ENCODE measurements at regions not wholly inside any gene's neighbourhood (a gene's known extent, or its start where the extent isn't known, plus 50 kb on each side); places are given as distances from the start of the nearest gene placed in this dataset.
A peak's percentile ranks its signal among the peaks of the same experiment; 100 is the strongest.

DNA sequence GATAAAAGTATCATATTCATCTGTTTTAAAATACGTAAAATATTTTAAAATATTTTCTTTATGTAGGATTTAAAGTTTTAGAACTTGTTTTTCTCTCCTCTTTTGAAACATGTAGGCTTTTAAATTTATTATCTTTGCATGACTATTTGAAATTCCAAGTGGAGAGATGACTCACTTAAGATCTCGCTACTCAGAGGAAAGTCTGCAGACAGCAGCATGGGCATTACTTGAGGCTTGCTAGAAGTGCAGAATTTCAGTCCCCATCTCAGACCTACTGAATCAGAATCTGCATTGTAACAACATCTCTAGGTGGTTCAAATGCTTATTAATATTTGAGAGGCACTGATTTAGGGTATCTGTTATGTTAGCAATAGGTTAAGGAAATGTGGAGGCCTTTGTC is 225.7 kb upstream of the ARX start:
- DNase-seq (ENCODE audit: low read depth, low spot score), result no peak
- no peak overlapping the region for H3K27ac ChIP-seq

DNA sequence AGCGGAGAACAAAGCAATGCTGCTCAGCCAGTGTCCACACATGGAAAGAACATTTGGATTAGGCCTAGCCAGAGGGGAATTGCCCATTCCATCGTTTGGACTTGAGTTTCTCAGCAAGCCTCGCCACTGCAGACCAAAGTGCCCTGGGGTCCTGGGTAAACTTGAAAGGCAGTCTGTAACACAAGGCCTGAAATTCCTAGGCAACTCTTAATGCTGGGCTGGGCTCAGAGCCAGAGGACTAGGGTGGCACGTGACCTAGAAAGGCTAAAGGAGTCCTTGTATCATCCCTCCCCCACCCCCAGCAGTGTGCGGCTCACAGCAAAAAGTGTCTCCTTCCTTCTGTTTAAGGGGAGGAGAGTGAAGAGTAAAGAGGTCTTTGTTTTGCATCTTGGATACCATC is 210.4 kb upstream of the ARX start:
- DNase-seq (ENCODE audit: low read depth, low spot score), result no peak
- H3K27ac ChIP-seq, result no peak overlapping the region

DNA sequence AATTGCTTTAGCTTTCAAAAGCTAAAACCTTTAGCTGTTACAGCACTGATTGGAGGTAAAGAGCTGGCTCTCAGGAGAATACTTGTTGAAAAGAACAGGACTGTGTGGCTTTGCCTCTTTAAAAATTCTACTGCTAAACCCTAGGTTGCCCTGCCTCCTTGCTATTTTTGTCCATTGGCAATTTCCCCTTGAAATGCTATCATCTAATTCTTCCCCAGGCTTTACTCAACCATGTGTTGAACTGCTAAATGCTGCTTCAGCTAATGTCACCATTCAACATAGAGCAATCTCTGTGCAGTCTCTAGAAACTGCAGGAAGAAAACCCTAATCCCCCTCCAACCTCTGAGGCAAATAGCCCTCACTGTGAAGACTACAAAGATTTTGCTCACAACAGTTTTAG is 203.7 kb upstream of the ARX start:
- DNase-seq (ENCODE audit: low read depth, low spot score), result no peak
- H3K27ac ChIP-seq, result no peak overlapping the region

DNA sequence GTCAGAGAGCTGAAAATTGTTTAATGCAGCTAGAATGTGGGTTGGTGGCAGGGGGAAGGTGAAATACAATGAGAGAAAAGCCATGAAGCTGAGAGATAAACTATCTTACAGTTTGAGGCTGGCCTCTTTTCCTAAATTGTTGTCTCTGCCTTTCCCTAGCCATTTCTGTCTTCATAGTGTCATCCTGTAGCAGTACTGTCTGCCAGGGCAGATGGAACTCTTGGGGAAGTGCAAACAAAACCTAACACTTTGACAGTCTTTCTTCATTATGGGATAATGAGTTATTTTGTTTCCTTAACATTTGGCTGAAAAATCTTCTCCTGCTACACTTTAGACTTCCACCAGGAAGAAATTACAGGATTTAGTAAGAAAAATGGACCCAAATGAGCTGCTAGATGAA is 197.8 kb upstream of the ARX start:
- DNase-seq (ENCODE audit: low read depth, low spot score), result no peak
- no peak overlapping the region for H3K27ac ChIP-seq

DNA sequence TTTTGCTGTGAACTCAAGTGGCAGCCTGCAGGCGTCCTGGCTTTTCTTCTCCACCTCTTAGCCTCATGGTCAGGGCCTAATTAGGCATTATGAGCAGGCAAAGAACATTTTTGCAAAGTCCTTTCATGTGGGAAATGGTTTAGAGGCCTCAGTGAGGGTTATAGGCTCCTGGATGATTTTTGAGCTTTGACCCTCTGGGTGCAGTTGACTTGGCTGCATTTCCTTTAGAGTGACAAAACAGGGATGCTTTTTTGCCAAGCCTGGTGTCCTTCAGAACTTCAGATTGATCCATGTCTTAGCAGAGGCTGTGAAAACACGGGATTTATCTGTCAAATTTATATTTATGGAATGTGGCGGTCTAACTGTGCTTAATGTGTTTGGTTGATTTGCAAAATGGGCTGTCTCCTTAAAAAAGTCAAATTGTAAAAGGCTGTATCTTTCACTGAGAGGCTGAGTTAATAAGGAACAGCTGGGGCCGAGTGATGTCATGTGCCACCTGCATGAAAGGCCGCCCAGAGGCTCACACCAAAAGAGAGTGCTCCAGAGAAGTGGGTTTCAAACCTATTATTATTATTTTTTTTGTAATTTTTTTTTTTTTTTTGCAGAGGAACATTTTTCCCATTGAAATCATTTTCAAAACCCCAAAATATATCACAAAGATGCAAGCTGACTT is 192.2 kb upstream of the ARX start:
- no peak for DNase-seq (ENCODE audit: low read depth, low spot score)
- H3K27ac ChIP-seq, result no peak overlapping the region

DNA sequence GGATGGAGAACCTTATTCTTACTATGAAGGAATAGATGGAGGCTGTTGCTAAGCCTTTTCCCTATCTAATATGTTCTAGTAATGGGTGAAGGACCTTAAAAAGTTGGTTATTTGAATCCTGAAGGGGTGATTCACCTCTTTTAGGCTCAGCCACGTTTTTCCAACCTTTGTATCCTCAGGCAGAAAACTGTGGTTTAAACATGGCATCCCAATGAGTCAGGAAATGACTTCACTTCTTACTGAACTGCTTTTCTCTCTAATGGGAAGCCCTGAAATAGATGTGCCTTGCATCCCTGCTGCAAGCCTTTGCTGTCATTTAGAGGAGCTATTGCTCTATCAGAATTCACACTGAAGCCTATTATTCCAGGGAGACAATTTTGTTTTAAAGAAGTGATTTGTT is 191.0 kb upstream of the ARX start:
- DNase-seq (ENCODE audit: low read depth, low spot score), result peak; percentile 12
- no peak overlapping the region for H3K27ac ChIP-seq

DNA sequence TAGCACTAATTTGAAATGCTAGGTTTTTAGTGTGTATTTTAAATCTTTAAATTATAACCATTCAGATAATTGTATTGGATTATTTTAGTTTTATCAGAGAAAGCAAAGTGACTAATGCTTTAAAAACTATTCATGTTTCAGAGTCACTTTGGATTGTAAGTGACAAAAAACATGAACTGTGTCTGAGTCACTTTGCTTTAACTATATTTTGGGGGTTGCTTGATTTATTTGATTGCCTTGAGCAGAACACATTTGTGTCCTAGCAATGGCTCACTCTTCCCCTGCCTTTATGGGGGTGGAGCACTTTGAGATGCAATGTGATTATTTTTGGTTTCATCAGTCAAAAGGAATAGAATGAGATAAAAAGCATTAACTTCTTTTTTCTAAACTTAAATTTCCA is 188.4 kb upstream of the ARX start:
- DNase-seq (ENCODE audit: low read depth, low spot score), result no peak

DNA sequence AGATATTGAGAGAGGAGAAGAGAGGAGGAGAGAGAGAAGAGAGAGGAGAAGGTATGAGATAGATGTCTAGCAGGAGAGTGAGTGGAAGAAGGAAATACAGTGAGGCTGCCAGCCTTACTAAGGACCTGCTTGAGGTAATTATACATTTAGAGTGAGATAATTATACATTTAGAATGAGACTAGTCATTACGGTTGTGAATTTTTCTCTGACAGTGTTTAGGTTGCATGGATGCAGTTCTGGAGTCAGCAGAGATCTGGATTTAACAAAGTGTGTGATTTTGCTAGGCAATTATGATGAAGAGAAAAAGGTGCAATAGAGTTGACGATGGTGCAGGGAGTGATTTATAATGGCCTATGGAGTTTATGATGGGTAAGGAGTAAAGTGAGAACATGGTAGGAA is 187.1 kb upstream of the ARX start:
- no peak for DNase-seq (ENCODE audit: low read depth, low spot score)
- no peak overlapping the region for H3K27ac ChIP-seq

More for the DNA sequence above, 188.4 kb upstream of the ARX start:
- no peak overlapping the region for H3K27ac ChIP-seq

DNA sequence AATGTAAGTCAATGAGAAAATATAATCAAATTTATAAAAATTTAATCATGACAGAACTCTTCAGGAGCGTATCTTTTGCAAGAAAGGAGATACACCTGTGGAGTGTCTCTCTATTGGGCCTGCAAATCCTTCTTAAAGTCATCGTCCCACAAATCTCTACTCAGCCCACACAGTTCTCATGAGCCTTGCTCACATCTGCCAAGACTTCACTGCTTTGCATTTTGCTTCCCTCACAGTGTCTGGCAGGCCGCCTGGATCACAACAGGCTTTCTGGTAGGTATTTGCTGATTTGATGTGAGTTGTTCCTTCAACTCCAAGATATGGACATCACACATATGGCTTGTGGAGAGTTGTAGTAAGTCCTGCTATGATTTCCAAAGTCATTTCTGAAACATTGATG is 183.1 kb upstream of the ARX start:
- H3K27ac ChIP-seq, result no peak overlapping the region
- no peak for DNase-seq (ENCODE audit: low read depth, low spot score)

DNA sequence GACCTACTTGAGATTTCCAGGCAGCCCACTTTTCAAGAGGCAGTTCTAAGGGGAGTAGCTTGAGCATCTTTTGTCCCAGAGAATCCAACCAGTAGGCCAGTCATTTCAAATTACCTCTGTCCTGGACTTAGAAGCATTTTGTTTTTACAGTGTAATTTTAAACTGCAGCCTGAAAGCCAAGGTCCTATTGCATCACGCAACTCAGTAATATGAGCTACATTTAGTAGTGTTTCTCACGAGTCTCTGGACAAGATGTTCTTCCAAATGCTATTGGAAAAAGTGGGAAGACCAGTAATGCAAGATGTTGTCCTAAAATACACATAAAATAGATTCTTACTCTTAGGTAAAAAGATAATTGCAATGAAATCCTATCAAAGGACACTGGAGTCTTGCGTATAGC is 182.5 kb upstream of the ARX start:
- no peak overlapping the region for H3K27ac ChIP-seq
- DNase-seq (ENCODE audit: low read depth, low spot score), result no peak

DNA sequence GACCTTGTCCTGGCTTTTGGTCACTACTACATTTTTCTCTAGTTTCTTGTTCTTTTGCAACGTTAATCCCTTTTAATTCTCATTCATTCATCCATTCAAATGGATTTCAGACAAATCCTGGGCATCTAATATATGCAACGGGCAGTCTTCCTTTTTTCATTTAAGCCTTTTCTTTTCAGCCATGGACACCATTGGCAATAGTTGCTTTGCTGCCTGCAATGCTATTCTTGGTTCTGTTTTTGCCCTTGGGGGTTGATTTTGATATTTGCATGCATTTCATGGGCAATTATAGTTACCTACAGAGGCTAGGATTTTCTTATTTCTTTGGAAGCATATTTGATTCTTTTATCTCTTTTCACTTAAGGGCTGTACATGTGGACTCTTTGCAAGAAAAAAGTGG is 180.5 kb upstream of the ARX start:
- DNase-seq (ENCODE audit: low read depth, low spot score), result no peak
- H3K27ac ChIP-seq, result no peak overlapping the region

DNA sequence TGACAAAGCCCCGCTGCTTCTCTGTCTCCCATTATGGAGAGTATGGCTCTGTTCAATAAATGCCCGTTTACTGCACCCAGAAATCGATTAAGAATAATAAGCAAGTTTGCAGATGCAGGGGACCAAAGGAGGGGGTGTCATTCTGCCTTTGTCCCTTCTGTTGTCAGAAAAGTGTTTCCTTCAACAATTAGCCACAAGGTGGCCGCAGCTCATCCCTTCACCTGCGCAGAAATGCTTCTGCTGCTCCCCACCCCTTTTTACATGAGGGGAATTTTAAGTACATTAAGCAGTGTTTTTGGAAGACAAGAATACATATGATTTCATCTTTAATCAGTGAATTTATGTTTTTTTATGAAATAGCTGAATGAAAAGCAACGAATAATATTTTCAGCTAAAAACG is 175.6 kb upstream of the ARX start:
- H3K27ac ChIP-seq, result no peak overlapping the region
- DNase-seq (ENCODE audit: low read depth, low spot score), result no peak

DNA sequence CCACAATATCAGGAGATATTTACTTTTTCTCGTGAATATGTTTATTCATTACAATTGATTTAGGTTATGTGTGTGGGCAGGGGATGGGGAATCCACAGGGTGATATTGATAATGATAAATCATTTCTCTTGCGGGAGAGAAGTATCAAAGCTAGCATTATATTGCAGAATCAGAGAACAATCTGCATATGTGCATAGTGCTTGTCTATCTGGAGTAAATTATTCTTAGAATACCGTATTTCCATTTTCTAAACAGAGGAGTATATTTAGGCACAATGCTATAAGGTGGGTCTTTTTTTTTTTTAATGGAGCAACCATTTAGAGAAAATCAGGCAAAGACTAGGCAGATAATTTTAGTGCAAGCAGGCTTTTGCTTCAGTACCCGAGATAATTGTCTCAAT is 166.0 kb upstream of the ARX start:
- no peak overlapping the region for H3K27ac ChIP-seq
- no peak for DNase-seq (ENCODE audit: low read depth, low spot score)

DNA sequence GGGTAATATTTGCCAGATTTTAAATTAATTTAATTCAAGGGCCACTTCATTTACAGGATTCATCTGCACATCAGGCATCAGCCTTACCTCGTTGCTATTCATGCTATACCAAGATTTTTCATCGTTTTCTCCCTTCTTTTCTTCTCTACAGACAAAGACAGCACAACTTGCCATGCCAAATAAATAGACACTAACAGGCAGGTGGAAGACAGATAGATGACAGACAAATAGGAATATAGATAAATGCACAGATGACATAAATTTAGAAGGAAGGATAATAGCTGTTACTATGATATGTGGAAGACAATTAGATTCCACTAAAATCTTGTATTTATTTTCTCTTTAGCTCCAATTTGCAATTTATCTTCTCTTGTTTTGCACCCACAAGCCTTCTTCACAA is 164.5 kb upstream of the ARX start:
- DNase-seq (ENCODE audit: low read depth, low spot score), result no peak
- no peak overlapping the region for H3K27ac ChIP-seq

DNA sequence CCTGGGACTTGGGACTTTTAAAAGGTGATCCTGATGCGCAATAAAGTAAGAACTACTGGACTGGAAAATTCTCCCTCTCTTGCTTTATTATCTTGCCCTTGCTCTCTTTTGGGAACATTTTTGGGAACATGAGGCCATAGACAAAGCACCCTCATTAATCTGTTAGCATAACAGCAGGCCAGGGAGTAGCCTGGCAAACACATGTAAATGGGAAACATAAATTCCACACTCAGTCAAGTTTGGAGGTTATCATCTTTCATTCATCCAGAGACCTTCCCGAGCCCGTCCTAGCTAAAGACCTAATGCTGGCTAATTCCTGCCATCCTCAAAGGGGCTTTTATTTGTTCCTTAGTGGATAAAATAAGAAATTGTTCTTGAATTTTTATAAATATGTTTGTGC is 162.8 kb upstream of the ARX start:
- no peak for DNase-seq (ENCODE audit: low read depth, low spot score)
- no peak overlapping the region for H3K27ac ChIP-seq

DNA sequence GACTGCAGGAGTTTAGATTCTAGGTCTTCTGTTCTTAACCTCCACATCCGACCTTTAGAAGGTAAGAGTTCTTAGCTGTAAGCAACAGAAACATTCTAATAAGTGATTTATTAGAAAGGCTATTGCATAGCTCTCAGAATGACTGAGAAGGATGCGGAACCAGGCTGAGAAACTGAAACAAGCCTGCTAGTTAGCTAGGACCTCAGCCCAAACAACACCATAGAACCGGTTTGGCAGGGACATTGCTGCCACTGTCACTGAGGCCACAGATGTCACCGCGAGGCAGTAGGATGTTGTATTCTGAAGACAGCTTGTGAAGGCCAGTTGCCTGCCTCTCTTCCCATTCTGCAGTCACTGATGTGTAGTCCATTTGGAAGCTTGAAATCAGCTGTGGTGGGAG is 160.0 kb upstream of the ARX start:
- no peak overlapping the region for H3K27ac ChIP-seq

DNA sequence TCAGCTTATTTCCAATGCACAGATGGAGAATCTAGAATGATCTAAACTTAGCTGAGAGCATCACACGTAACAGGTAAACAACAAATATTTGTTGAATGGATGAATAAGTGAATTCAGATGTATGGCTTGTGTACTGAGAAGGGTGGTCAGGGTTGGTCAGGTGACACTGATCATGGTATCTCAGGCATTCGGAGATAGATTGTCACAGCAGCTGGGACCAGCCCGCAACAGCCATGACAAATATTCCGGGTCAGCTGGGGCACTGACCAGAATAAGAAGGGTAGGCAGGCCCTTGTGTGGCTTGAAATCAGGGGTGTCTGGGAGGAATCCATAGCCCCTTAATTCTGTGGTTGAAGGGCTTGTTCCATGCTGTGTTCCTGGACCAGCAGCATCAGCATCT is 159.4 kb upstream of the ARX start:
- no peak overlapping the region for H3K27ac ChIP-seq
- no peak for DNase-seq (ENCODE audit: low read depth, low spot score)

More for the DNA sequence above, 160.0 kb upstream of the ARX start:
- no peak for DNase-seq (ENCODE audit: low read depth, low spot score)

DNA sequence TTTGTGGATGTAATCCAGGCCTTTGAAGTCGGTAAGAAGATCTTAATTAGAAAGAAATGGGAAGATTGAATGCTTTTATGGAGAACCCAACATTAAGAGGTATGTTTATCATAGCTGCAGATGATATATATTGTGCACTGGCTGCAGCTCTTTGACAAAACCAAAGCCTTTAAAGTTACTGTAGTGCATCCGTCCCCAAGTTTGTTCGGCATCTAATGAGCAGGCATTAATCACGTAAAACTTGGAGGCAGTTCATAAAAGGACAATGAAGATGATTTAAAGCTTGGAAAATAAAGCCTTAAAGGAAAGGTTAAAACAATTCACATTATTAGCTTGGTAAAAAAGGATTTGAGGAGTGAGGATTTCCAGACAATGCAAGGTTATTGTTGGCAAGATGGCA is 150.8 kb upstream of the ARX start:
- DNase-seq (ENCODE audit: low read depth, low spot score), result no peak
- no peak overlapping the region for H3K27ac ChIP-seq

DNA sequence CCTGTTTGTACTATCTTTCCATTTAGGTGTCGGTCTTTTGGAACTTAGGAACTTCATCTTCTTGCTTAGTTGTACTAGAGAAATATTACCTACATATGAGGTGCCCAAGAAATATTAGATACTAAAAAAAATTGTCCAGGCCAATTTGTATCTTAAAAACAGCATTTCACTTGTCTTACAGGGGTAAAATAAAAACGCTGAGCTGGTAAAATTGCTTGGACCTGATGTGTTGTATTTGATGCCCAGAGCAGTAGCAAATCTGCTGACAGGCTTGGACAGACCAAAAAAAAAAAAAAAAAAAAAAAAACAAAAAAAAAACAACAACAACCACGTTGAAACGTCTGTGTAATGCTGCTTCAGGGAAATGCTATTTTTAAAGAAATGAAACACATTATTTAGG is 150.4 kb upstream of the ARX start:
- no peak for DNase-seq (ENCODE audit: low read depth, low spot score)
- no peak overlapping the region for H3K27ac ChIP-seq

DNA sequence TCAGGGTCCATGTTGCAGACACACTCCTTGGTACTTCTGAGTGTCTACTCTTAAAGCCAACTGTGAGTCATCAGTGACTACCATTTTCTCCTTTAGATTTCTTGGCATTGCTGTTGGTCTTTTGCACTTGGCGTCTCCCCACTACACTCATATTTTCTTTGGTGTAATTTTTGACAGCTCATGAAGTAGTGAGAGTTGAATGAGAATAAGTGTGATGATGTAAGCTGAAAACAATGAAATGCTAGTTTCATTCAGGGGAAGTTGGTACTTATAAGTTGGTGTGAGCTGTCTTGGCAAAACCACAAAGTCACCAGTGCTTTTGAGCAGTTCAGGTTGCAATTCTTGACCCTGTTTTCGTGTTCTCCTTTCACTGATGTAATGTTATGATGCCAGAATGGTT is 142.9 kb upstream of the ARX start:
- no peak overlapping the region for H3K27ac ChIP-seq
- peak; percentile 36 for DNase-seq (ENCODE audit: low read depth, low spot score)

DNA sequence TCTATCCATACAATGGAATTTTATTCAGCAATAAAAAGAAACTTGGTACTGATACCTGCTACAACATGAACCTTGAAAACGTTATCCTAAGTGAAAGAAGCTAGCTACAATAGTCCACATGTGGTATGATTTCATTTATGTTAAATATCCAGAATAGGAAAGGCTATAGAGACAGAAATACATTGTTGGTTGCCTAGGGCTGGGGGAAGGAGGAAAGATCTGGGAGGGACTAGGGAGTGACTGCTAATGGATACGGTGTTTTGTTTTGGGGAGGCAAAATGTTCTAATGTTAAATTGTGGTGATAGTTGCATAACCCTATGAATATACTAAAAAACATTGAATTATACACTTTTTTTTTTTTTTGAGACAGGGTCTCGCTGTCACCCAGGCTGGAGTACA is 141.1 kb upstream of the ARX start:
- DNase-seq (ENCODE audit: low read depth, low spot score), result no peak
- H3K27ac ChIP-seq, result no peak overlapping the region

DNA sequence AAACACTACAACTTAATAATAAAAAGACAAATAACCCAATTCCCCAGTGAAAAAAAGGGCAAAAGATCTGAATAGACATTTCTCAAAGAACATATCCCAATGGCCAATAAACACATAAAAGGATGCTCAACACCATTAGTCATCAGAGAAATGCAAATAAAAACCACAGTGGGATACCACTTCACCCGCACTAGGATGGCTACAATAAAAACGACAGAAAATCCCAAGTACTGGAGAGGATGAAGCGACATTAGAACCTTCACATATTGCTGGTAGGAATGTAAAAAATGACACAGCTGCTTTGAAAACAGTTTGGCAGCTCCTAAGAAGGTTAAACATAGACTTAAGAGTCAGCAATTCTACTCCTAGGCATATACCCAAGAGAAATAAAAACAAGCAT is 140.6 kb upstream of the ARX start:
- DNase-seq (ENCODE audit: low read depth, low spot score), result no peak
- H3K27ac ChIP-seq, result no peak overlapping the region

DNA sequence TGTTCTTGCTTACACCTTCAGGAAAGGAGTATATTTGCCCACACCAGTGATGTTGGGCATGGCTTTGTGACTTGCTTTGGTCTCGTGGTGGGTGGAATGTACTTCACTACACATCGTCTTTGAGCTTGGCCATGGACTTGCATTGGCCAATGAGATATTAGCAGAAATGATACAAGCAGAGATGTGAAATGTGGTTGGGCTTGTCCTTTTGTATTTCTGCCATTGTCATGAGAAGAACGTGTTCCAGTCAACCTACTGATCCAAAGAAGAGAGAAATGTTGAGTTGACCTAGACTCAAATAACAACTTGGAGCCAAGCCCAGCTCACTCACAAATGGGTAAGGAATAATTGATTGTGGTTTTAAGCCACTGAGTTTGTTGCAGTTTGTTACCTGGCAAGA is 138.4 kb upstream of the ARX start:
- H3K27ac ChIP-seq, result no peak overlapping the region
- DNase-seq (ENCODE audit: low read depth, low spot score), result no peak
